PC-3 (cell line): ENCODE measurements at regions not wholly inside any gene's neighbourhood (a gene's known extent, or its start where the extent isn't known, plus 50 kb on each side); places are given as distances from the start of the nearest gene placed in this dataset.

Experiments used
- ATAC-seq: fragments of 200-7000 bp; cut with Tn5 transposase; 2 replicates; pipeline ENCODE4 v1.9.1; 2020; ENCODE audit warnings: mild to moderate bottlenecking, moderate library complexity
- BruUV-seq: library from RNA; stranded (reverse); fragments of 400-500 nt; replicated peaks from 2 replicates; lab custom pipeline; 2021; lab: Mats Ljungman, UMichigan
- CTCF ChIA-PET: fragments of 300-600 bp; sonication (Branson Sonifier 250); formaldehyde crosslinking; loops from one replicate; lab custom pipeline; 2022; ENCODE audit warnings: antibody characterized with exemption; lab: Charles Lee
- POLR2A ChIA-PET: fragments of 300-600 bp; sonication (Branson Sonifier 250); formaldehyde crosslinking; loops from one replicate; lab custom pipeline; 2022; ENCODE audit warnings: antibody characterized with exemption; ENCODE audit not compliant: unreplicated experiment; lab: Charles Lee
- DNase-seq: peaks from one replicate; pipeline ENCODE4 v3.0.0-alpha.2; 2015
- H2AFZ ChIP-seq: fragments of 300-600 bp; sonication (generic); 2 replicates; pipeline ENCODE4 v1.6.0; 2016; ENCODE audit warnings: antibody characterized with exemption, low read length
- H3F3A ChIP-seq: fragments of 300-600 bp; sonication (generic); one replicate; pipeline ENCODE4 v1.6.0; 2017; ENCODE audit warnings: antibody characterized with exemption, low read length, control low read depth, mild to moderate bottlenecking; ENCODE audit not compliant: unreplicated experiment
- H3K27ac ChIP-seq: fragments of 300-600 bp; sonication (generic); 2 replicates; pipeline ENCODE4 v1.5.1; 2016; ENCODE audit warnings: mild to moderate bottlenecking, low read length
- H3K27me3 ChIP-seq: fragments of 300-600 bp; sonication (generic); 2 replicates; pipeline ENCODE4 v1.6.1; 2016; ENCODE audit warnings: low read length, mixed read lengths
- H3K36me3 ChIP-seq: fragments of 300-600 bp; sonication (generic); 2 replicates; pipeline ENCODE4 v1.6.1; 2016; ENCODE audit warnings: low read depth, mixed run types, low read length, mixed read lengths
- H3K4me1 ChIP-seq: fragments of 300-600 bp; sonication (generic); 2 replicates; pipeline ENCODE4 v1.5.1; 2016; ENCODE audit warnings: low read length; ENCODE audit not compliant: insufficient read depth
- H3K4me2 ChIP-seq: fragments of 300-600 bp; sonication (generic); 2 replicates; pipeline ENCODE4 v1.6.0; 2016; ENCODE audit warnings: low read length
- H3K4me3 ChIP-seq: fragments of 300-600 bp; sonication (generic); 2 replicates; pipeline ENCODE4 v1.5.1; 2016; ENCODE audit warnings: mild to moderate bottlenecking, low read length, mixed read lengths
- H3K79me2 ChIP-seq: fragments of 300-600 bp; sonication (generic); 2 replicates; pipeline ENCODE4 v1.6.1; 2017; ENCODE audit warnings: low read length, mixed read lengths
- H3K9ac ChIP-seq: fragments of 300-600 bp; sonication (generic); 2 replicates; pipeline ENCODE4 v1.6.0; 2016; ENCODE audit warnings: mild to moderate bottlenecking, low read length
- H3K9me2 ChIP-seq: fragments of 300-600 bp; sonication (generic); replicated peaks from 2 replicates; pipeline ENCODE4 v1.6.1; 2016; ENCODE audit warnings: mixed run types, low read length, mixed read lengths
- H3K9me3 ChIP-seq: fragments of 300-600 bp; sonication (generic); 2 replicates; pipeline ENCODE4 v1.6.1; 2016; ENCODE audit warnings: low read length, mixed read lengths
- H4K20me1 ChIP-seq: fragments of 300-600 bp; sonication (generic); 2 replicates; pipeline ENCODE4 v1.6.1; 2016; ENCODE audit warnings: low read length, mixed read lengths
- CTCF ChIP-seq: fragments of 300-600 bp; sonication (generic); conservative IDR thresholded peaks from 2 replicates; pipeline ENCODE4 v1.5.1; 2017; ENCODE audit warnings: antibody characterized with exemption, low read depth, mild to moderate bottlenecking, low read length
- EZH2 ChIP-seq: fragments of 300-600 bp; sonication (generic); IDR thresholded peaks from one replicate; pipeline ENCODE4 v1.6.1; 2017; ENCODE audit warnings: antibody characterized with exemption, mild to moderate bottlenecking, low read length; ENCODE audit not compliant: unreplicated experiment
- EZH2phosphoT487 ChIP-seq: fragments of 300-600 bp; sonication (generic); IDR thresholded peaks from 2 replicates; pipeline ENCODE4 v1.6.1; 2018; ENCODE audit warnings: mild to moderate bottlenecking, antibody characterized with exemption, low read length, borderline replicate concordance
- intact Hi-C: fragments of 100-400 bp; cut with micrococcal nuclease; formaldehyde crosslinking; loops from 2 replicates; pipeline ENCODE4 v1.9.0; 2023

DNA sequence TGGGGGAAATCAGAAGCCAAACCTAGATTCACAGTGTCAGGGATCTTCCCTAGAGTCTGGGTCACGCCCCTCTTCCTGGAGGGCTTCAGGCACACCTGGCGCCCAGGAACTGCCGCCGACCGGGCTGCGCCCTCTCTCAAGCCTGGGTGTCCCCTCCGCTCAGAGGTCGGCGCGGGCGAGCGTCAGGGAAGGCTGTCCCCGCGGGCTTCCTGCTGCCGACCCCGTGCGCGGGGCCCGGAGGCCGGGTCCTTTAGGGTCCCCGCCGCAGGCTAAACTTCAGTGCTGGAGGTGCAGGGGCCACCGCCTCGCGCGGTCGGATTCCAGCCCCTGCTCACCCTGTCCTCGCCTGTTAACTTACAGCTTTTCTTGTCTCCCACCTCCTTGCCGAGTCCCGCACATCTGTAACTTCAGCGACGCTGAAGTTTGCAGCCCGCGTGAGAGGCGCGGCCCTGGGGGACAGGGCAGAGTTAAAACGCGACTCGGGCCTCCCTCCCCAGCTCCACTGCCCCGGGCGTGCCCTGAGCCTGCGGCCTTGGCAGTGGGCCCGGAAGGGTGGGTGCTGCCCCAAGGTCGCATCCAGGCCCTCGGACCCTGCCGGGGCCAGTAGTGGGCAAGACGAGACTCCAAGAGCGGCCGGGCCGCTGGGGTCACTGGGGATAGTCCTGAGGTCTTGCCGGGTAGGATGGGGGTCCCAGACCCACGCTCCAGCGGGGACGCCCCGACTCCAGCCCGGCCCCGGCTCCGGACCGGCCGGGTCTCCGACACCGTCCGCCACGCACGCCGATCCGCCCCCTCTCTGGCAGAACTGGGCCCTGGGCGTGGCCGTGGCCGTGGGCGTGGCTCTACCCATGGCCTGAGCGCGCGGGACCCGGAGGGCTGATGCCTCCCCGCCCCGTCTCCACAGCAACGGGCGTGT lies 95.6 kb upstream of the ZNF98 start:
- no peak overlapping the region for H3K4me3 ChIP-seq
- TF ChIP-seq EZH2 (no peak), EZH2phosphoT487 (no peak), CTCF (no peak)
- BruUV-seq, result no TSS peak
- H3K36me3 ChIP-seq, result no peaks in the 10 kb centered on the region
- no peak overlapping the region for H3K4me2 ChIP-seq
- intact Hi-C loops, result no loop called here
- ATAC-seq (no peak), DNase-seq (no peak)
- no peak overlapping the region for H2AFZ ChIP-seq
- H3F3A ChIP-seq, result no peaks in the 10 kb centered on the region
- H3K27ac ChIP-seq, result no peak overlapping the region
- H3K79me2 ChIP-seq, result no peaks in the 10 kb centered on the region
- H3K27me3 ChIP-seq, result no peaks in the 10 kb centered on the region
- no peaks in the 10 kb centered on the region for H4K20me1 ChIP-seq
- no peaks in the 10 kb centered on the region for H3K4me1 ChIP-seq
- CTCF ChIA-PET, result no interaction called here
- no peaks in the 10 kb centered on the region for H3K9me2 ChIP-seq
- no peak overlapping the region for H3K9ac ChIP-seq
- H3K9me3 ChIP-seq, result 0 out of 2 replicates have a peak, but pooled peaks cover 5% of the 10 kb centered on the region
- POLR2A ChIA-PET, result no interaction called here

DNA sequence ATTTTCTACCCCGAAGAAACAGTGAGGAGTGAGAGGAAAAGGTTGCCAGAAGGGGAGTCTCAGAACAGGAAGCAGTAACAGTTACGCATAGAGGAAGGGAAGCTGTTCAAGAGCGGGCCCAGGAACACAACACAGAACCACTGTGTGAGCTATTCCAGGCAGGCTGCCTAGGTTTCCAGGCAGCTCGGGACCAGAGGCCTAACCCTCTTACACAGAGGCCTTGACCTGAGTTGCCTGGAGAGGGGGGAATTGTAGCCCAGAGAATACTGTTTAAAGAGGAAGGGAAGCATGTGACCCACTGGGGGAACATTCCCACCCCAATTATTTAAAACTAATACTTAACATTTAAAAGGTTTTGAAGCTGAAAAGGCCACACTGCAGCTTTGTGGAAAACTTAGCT lies 93.3 kb upstream of the ZNF98 start:
- Histone ChIP-seq H3K9me2 (no peaks in the 10 kb centered on the region), H4K20me1 (no peaks in the 10 kb centered on the region), H3K79me2 (no peaks in the 10 kb centered on the region), H3K4me2 (no peak overlapping the region), H3K27me3 (no peaks in the 10 kb centered on the region), H2AFZ (no peak overlapping the region), H3K9ac (no peak overlapping the region), H3K27ac (no peak overlapping the region), H3K4me1 (no peaks in the 10 kb centered on the region), H3K36me3 (no peaks in the 10 kb centered on the region), H3K9me3 (peaks cover 5% of the 10 kb centered on the region; the same call in 1 of the 2 replicates), H3K4me3 (no peak overlapping the region), H3F3A (no peaks in the 10 kb centered on the region)
- CTCF ChIA-PET, result no interaction called here
- BruUV-seq, result no TSS peak
- TF ChIP-seq CTCF (no peak), EZH2 (no peak), EZH2phosphoT487 (no peak)
- DNase-seq (no peak), ATAC-seq (no peak)
- intact Hi-C loops, result no loop called here
- POLR2A ChIA-PET, result no interaction called here

- H3K27me3 ChIP-seq, result no peaks in the 10 kb centered on the region
- ChIA-PET POLR2A (no interaction called here), CTCF (no interaction called here)
- DNase-seq (no peak), ATAC-seq (no peak)
- H3F3A ChIP-seq, result no peaks in the 10 kb centered on the region
- peaks cover 27% of the 10 kb centered on the region for H3K9me3 ChIP-seq
- no peaks in the 10 kb centered on the region for H3K4me1 ChIP-seq
- H2AFZ ChIP-seq, result no peak overlapping the region
- BruUV-seq, result no TSS peak
- H3K9me2 ChIP-seq, result no peaks in the 10 kb centered on the region
- intact Hi-C loops, result no loop called here
- H3K36me3 ChIP-seq, result no peaks in the 10 kb centered on the region
- H3K79me2 ChIP-seq, result no peaks in the 10 kb centered on the region
- TF ChIP-seq EZH2phosphoT487 (no peak), CTCF (no peak), EZH2 (no peak)
- no peak overlapping the region for H3K4me3 ChIP-seq
- no peak overlapping the region for H3K27ac ChIP-seq
- no peaks in the 10 kb centered on the region for H4K20me1 ChIP-seq
- no peak overlapping the region for H3K9ac ChIP-seq
- no peak overlapping the region for H3K4me2 ChIP-seq
Measured at GRCh38 chr19:22503524-22503923, 81.4 kb upstream of the ZNF98 start.
